ENCODE measurements at regions not wholly inside any gene's neighbourhood (a gene's known extent, or its start where the extent isn't known, plus 50 kb on each side); places are given as distances from the start of the nearest gene placed in this dataset.
"Not testable (repeated sequence)": the region's sequence is repeated elsewhere in the genome, so short reads cannot be mapped to it uniquely, and the experiment has no call there.

- no peaks in the 10 kb centered on the region for H3K36me3 ChIP-seq (ENCODE audit: control insufficient read depth, insufficient read depth, low read length)
- H3K9ac ChIP-seq (ENCODE audit: low read length) = no peak overlapping the region
- no peaks in the 10 kb centered on the region for H3K27me3 ChIP-seq (ENCODE audit: control insufficient read depth, insufficient read depth, low read length)
- H3K4me1 ChIP-seq (ENCODE audit: control insufficient read depth, insufficient read depth, low read length) = no peaks in the 10 kb centered on the region
- H3K4me3 ChIP-seq (ENCODE audit: low read length) = no peak overlapping the region
- no peaks in the 10 kb centered on the region for H3K9me3 ChIP-seq (ENCODE audit: control insufficient read depth, low read length)
Observed at GRCh38 chr16:52928955-52929354, 123.7 kb downstream of the CHD9NB start.

GRCh38 chr16:52925143-52925542 is 127.6 kb downstream of the CHD9NB start:
- peaks cover 4% of the 10 kb centered on the region for H3K9me3 ChIP-seq (ENCODE audit: control insufficient read depth, low read length)
- no peak overlapping the region for H3K9ac ChIP-seq (ENCODE audit: low read length)
- H3K27me3 ChIP-seq (ENCODE audit: control insufficient read depth, insufficient read depth, low read length) = no peaks in the 10 kb centered on the region
- H3K4me1 ChIP-seq (ENCODE audit: control insufficient read depth, insufficient read depth, low read length) = no peaks in the 10 kb centered on the region
- H3K4me3 ChIP-seq (ENCODE audit: low read length) = no peak overlapping the region
- H3K36me3 ChIP-seq (ENCODE audit: control insufficient read depth, insufficient read depth, low read length) = no peaks in the 10 kb centered on the region

GRCh38 chr16:52924162-52924561 is 128.5 kb downstream of the CHD9NB start:
- no peak overlapping the region for H3K4me3 ChIP-seq (ENCODE audit: low read length)
- H3K9ac ChIP-seq (ENCODE audit: low read length) = no peak overlapping the region
- peaks cover 4% of the 10 kb centered on the region for H3K9me3 ChIP-seq (ENCODE audit: control insufficient read depth, low read length)
- no peaks in the 10 kb centered on the region for H3K36me3 ChIP-seq (ENCODE audit: control insufficient read depth, insufficient read depth, low read length)
- H3K27me3 ChIP-seq (ENCODE audit: control insufficient read depth, insufficient read depth, low read length) = no peaks in the 10 kb centered on the region
- H3K4me1 ChIP-seq (ENCODE audit: control insufficient read depth, insufficient read depth, low read length) = no peaks in the 10 kb centered on the region

GRCh38 chr16:52921104-52921503 is 131.6 kb downstream of the CHD9NB start:
- Histone ChIP-seq H3K9ac (ENCODE audit: low read length) (no peak overlapping the region), H3K9me3 (ENCODE audit: control insufficient read depth, low read length) (peaks cover 4% of the 10 kb centered on the region), H3K4me1 (ENCODE audit: control insufficient read depth, insufficient read depth, low read length) (no peaks in the 10 kb centered on the region), H3K36me3 (ENCODE audit: control insufficient read depth, insufficient read depth, low read length) (no peaks in the 10 kb centered on the region), H3K27me3 (ENCODE audit: control insufficient read depth, insufficient read depth, low read length) (no peaks in the 10 kb centered on the region), H3K4me3 (ENCODE audit: low read length) (no peak overlapping the region)

GRCh38 chr16:52920331-52920730 is 132.4 kb downstream of the CHD9NB start:
- peaks cover 4% of the 10 kb centered on the region for H3K9me3 ChIP-seq (ENCODE audit: control insufficient read depth, low read length)
- no peak overlapping the region for H3K9ac ChIP-seq (ENCODE audit: low read length)
- H3K4me1 ChIP-seq (ENCODE audit: control insufficient read depth, insufficient read depth, low read length) = no peaks in the 10 kb centered on the region

GRCh38 chr16:52914428-52914827 is 138.3 kb downstream of the CHD9NB start:
- Histone ChIP-seq H3K27me3 (ENCODE audit: control insufficient read depth, insufficient read depth, low read length) (no peaks in the 10 kb centered on the region), H3K9me3 (ENCODE audit: control insufficient read depth, low read length) (no peaks in the 10 kb centered on the region), H3K4me3 (ENCODE audit: low read length) (no peak overlapping the region), H3K4me1 (ENCODE audit: control insufficient read depth, insufficient read depth, low read length) (no peaks in the 10 kb centered on the region), H3K36me3 (ENCODE audit: control insufficient read depth, insufficient read depth, low read length) (no peaks in the 10 kb centered on the region), H3K9ac (ENCODE audit: low read length) (no peak overlapping the region)

More at GRCh38 chr16:52920331-52920730, 132.4 kb downstream of the CHD9NB start:
- Histone ChIP-seq H3K4me3 (ENCODE audit: low read length) (no peak overlapping the region), H3K36me3 (ENCODE audit: control insufficient read depth, insufficient read depth, low read length) (no peaks in the 10 kb centered on the region), H3K27me3 (ENCODE audit: control insufficient read depth, insufficient read depth, low read length) (no peaks in the 10 kb centered on the region)

GRCh38 chr16:52912565-52913173 is 140.0 kb downstream of the CHD9NB start:
- no peaks in the 10 kb centered on the region for H3K36me3 ChIP-seq (ENCODE audit: control insufficient read depth, insufficient read depth, low read length)
- H3K4me3 ChIP-seq (ENCODE audit: low read length) = no peak overlapping the region
- no peaks in the 10 kb centered on the region for H3K9me3 ChIP-seq (ENCODE audit: control insufficient read depth, low read length)
- no peaks in the 10 kb centered on the region for H3K4me1 ChIP-seq (ENCODE audit: control insufficient read depth, insufficient read depth, low read length)
- no peaks in the 10 kb centered on the region for H3K27me3 ChIP-seq (ENCODE audit: control insufficient read depth, insufficient read depth, low read length)
- no peak overlapping the region for H3K9ac ChIP-seq (ENCODE audit: low read length)

GRCh38 chr16:52908057-52908456 is 144.6 kb downstream of the CHD9NB start:
- not testable (repeated sequence) for H3K4me3 ChIP-seq (ENCODE audit: low read length); H3K9ac ChIP-seq (ENCODE audit: low read length)

GRCh38 chr16:52906281-52906680 is 146.4 kb downstream of the CHD9NB start:
- Histone ChIP-seq H3K9ac (ENCODE audit: low read length) (no peak overlapping the region), H3K4me1 (ENCODE audit: control insufficient read depth, insufficient read depth, low read length) (no peaks in the 10 kb centered on the region), H3K9me3 (ENCODE audit: control insufficient read depth, low read length) (no peaks in the 10 kb centered on the region), H3K4me3 (ENCODE audit: low read length) (no peak overlapping the region), H3K27me3 (ENCODE audit: control insufficient read depth, insufficient read depth, low read length) (no peaks in the 10 kb centered on the region), H3K36me3 (ENCODE audit: control insufficient read depth, insufficient read depth, low read length) (no peaks in the 10 kb centered on the region)

More at GRCh38 chr16:52908057-52908456, 144.6 kb downstream of the CHD9NB start:
- H3K27me3 ChIP-seq (ENCODE audit: control insufficient read depth, insufficient read depth, low read length); H3K9me3 ChIP-seq (ENCODE audit: control insufficient read depth, low read length); H3K4me1 ChIP-seq (ENCODE audit: control insufficient read depth, insufficient read depth, low read length); H3K36me3 ChIP-seq (ENCODE audit: control insufficient read depth, insufficient read depth, low read length): not testable (repeated sequence)

GRCh38 chr16:52896478-52897164 is 156.1 kb downstream of the CHD9NB start:
- no peak overlapping the region for H3K4me3 ChIP-seq (ENCODE audit: low read length)
- H3K9ac ChIP-seq (ENCODE audit: low read length) = no peak overlapping the region
- H3K4me1 ChIP-seq (ENCODE audit: control insufficient read depth, insufficient read depth, low read length) = no peaks in the 10 kb centered on the region
- H3K27me3 ChIP-seq (ENCODE audit: control insufficient read depth, insufficient read depth, low read length) = no peaks in the 10 kb centered on the region
- no peaks in the 10 kb centered on the region for H3K9me3 ChIP-seq (ENCODE audit: control insufficient read depth, low read length)
- H3K36me3 ChIP-seq (ENCODE audit: control insufficient read depth, insufficient read depth, low read length) = no peaks in the 10 kb centered on the region

GRCh38 chr16:52874042-52874441 is 178.7 kb downstream of the CHD9NB start:
- H3K27me3 ChIP-seq (ENCODE audit: control insufficient read depth, insufficient read depth, low read length) = no peaks in the 10 kb centered on the region
- H3K36me3 ChIP-seq (ENCODE audit: control insufficient read depth, insufficient read depth, low read length) = no peaks in the 10 kb centered on the region
- H3K4me3 ChIP-seq (ENCODE audit: low read length) = no peak overlapping the region
- no peaks in the 10 kb centered on the region for H3K4me1 ChIP-seq (ENCODE audit: control insufficient read depth, insufficient read depth, low read length)
- no peaks in the 10 kb centered on the region for H3K9me3 ChIP-seq (ENCODE audit: control insufficient read depth, low read length)
- H3K9ac ChIP-seq (ENCODE audit: low read length) = no peak overlapping the region

GRCh38 chr16:52872731-52873130 is 180.0 kb downstream of the CHD9NB start:
- Histone ChIP-seq H3K4me3 (ENCODE audit: low read length) (no peak overlapping the region), H3K36me3 (ENCODE audit: control insufficient read depth, insufficient read depth, low read length) (no peaks in the 10 kb centered on the region), H3K4me1 (ENCODE audit: control insufficient read depth, insufficient read depth, low read length) (no peaks in the 10 kb centered on the region), H3K9ac (ENCODE audit: low read length) (no peak overlapping the region), H3K27me3 (ENCODE audit: control insufficient read depth, insufficient read depth, low read length) (no peaks in the 10 kb centered on the region), H3K9me3 (ENCODE audit: control insufficient read depth, low read length) (no peaks in the 10 kb centered on the region)
